HEK293T (cell line): ENCODE measurements at regions not wholly inside any gene's neighbourhood (a gene's known extent, or its start where the extent isn't known, plus 50 kb on each side); places are given as distances from the start of the nearest gene placed in this dataset.

Source experiments
- ARNT ChIP-seq: fragments of 450-650 bp; IDR thresholded peaks from 2 replicates; pipeline ENCODE4 v1.6.1; 2017; ENCODE audit warnings: mild to moderate bottlenecking
- BHLHE40 ChIP-seq: fragments of 450-650 bp; IDR thresholded peaks from 2 replicates; pipeline ENCODE4 v1.6.1; 2016; ENCODE audit warnings: mild to moderate bottlenecking, moderate library complexity, borderline replicate concordance
- ELF4 ChIP-seq: fragments of 450-650 bp; IDR thresholded peaks from 2 replicates; pipeline ENCODE4 v1.6.1; 2017; ENCODE audit warnings: antibody characterized with exemption
- FOXA1 ChIP-seq: fragments of 450-650 bp; IDR thresholded peaks from 2 replicates; pipeline ENCODE4 v1.6.1; 2016; ENCODE audit warnings: mild to moderate bottlenecking
- FOXK2 ChIP-seq: fragments of 450-650 bp; IDR thresholded peaks from 2 replicates; pipeline ENCODE4 v1.6.1; 2016; ENCODE audit warnings: mild to moderate bottlenecking
- HDGF ChIP-seq: fragments of 450-650 bp; IDR thresholded peaks from 2 replicates; pipeline ENCODE4 v1.6.1; 2017; ENCODE audit warnings: antibody characterized with exemption, borderline replicate concordance
- SP1 ChIP-seq: fragments of 450-650 bp; IDR thresholded peaks from 2 replicates; pipeline ENCODE4 v1.6.1; 2017
- SUZ12 ChIP-seq: fragments of 450-650 bp; IDR thresholded peaks from 2 replicates; pipeline ENCODE4 v1.6.1; 2016; ENCODE audit warnings: mild to moderate bottlenecking
- TF ChIP-seq, protein P1 (sequence below): fragments of 450-650 bp; IDR thresholded peaks from 2 replicates; pipeline ENCODE4 v1.6.1; 2016

DNA sequence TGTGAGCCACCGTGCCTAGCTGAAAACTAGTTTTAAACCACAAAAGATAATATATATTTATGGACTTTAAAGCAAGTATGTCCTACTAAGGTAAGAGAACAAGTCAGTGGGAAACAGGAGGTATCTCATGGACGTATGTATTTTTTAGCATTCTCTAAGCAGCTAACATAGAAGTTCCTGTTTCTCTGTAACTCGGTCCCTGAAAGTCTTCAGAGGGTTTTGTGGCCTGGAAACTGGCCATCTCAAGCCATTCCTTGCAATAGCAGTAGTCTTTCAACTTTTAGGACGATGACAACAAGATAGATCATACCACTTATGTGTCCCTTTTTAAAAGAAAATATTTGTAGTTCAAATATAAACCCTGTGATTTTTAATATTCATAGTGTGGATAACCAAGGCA lies 95.6 kb upstream of the RALGAPA2 start:
- TF ChIP-seq BHLHE40 (no peak), SP1 (no peak), FOXK2 (no peak), HDGF (no peak), SUZ12 (no peak), ARNT (no peak), FOXA1 (no peak), ELF4 (no peak)
- TF ChIP-seq, protein P1, sequence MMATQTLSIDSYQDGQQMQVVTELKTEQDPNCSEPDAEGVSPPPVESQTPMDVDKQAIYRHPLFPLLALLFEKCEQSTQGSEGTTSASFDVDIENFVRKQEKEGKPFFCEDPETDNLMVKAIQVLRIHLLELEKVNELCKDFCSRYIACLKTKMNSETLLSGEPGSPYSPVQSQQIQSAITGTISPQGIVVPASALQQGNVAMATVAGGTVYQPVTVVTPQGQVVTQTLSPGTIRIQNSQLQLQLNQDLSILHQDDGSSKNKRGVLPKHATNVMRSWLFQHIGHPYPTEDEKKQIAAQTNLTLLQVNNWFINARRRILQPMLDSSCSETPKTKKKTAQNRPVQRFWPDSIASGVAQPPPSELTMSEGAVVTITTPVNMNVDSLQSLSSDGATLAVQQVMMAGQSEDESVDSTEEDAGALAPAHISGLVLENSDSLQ, result no peak
